Transverse colon (tissue), 4 donors: ENCODE measurements at regions not wholly inside any gene's neighbourhood (a gene's known extent, or its start where the extent isn't known, plus 50 kb on each side); places are given as distances from the start of the nearest gene placed in this dataset.

ENCODE experiments used
- POLR2A ChIP-seq: fragments of 450-650 bp; IDR thresholded peaks from one replicate; pipeline ENCODE4 v1.6.1; 2016; ENCODE audit warnings: antibody characterized with exemption, mild to moderate bottlenecking, moderate library complexity
- POLR2AphosphoS5 ChIP-seq, 3 donors: sonication (generic); formaldehyde crosslinking; IDR thresholded peaks; one replicate each; pipeline ENCODE4 v1.6.1; 2016; ENCODE audit warnings: antibody characterized with exemption in 3 of 3
- TF ChIP-seq, protein P1 (sequence below), 5 experiments: fragments of 200-600 bp in 3 of 5; fragments of 450-650 bp in 2 of 5; sonication (generic) in 3 of 5; IDR thresholded peaks; 1 replicate in 2 of 5; 2 replicates in 3 of 5; pipeline ENCODE4 v1.5.1; 2016 to 2017; ENCODE audit warnings: antibody characterized with exemption in 5 of 5, inconsistent platforms in 3 of 5, mild to moderate bottlenecking in 2 of 5, moderate library complexity in 1 of 5

DNA sequence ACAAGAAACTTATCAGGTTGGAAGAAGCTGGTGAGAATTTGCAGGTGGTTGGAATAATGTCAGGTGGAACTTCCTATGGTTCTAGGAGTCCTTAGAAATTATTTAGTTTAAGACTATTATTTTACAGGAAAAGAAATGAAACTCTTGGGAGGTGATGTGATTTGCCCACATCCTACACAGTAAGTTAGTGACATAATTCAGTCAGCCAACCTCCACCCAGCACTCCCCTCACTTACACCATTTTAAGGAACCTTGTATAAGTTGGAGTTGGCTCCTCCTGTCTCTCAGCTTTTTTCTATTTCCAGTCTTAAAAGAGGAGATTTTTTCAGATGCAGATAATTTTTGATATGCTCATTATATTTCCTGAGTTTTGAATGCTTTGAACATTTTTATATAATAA, 86.4 kb downstream of the SKA1 start:
- TF ChIP-seq POLR2A, result no peak
- TF ChIP-seq, protein P1, sequence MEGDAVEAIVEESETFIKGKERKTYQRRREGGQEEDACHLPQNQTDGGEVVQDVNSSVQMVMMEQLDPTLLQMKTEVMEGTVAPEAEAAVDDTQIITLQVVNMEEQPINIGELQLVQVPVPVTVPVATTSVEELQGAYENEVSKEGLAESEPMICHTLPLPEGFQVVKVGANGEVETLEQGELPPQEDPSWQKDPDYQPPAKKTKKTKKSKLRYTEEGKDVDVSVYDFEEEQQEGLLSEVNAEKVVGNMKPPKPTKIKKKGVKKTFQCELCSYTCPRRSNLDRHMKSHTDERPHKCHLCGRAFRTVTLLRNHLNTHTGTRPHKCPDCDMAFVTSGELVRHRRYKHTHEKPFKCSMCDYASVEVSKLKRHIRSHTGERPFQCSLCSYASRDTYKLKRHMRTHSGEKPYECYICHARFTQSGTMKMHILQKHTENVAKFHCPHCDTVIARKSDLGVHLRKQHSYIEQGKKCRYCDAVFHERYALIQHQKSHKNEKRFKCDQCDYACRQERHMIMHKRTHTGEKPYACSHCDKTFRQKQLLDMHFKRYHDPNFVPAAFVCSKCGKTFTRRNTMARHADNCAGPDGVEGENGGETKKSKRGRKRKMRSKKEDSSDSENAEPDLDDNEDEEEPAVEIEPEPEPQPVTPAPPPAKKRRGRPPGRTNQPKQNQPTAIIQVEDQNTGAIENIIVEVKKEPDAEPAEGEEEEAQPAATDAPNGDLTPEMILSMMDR (IDR thresholded peaks at IDR 0.05), result no peak
- no peak for TF ChIP-seq POLR2AphosphoS5 (IDR thresholded peaks at IDR 0.05)
